Right ventricle myocardium inferior (tissue), 1 donor: ENCODE measurements at regions not wholly inside any gene's neighbourhood (a gene's known extent, or its start where the extent isn't known, plus 50 kb on each side); places are given as distances from the start of the nearest gene placed in this dataset.

Experiments used
- ATAC-seq: fragments of 200-7000 bp; cut with Tn5 transposase; one replicate; pipeline ENCODE4 v1.9.1; 2020; ENCODE audit warnings: mild to moderate bottlenecking, moderate library complexity
- DNase-seq: peaks from one replicate; pipeline ENCODE4 v3.0.0; 2021; ENCODE audit errors: missing footprints
- intact Hi-C: fragments of 100-400 bp; cut with DNase I; formaldehyde crosslinking; loops from one replicate; pipeline ENCODE4 v1.11.0; 2022
- donor health status: DM: no; HTN: yes; CAD: no; lungs with severe emphysema.

DNA sequence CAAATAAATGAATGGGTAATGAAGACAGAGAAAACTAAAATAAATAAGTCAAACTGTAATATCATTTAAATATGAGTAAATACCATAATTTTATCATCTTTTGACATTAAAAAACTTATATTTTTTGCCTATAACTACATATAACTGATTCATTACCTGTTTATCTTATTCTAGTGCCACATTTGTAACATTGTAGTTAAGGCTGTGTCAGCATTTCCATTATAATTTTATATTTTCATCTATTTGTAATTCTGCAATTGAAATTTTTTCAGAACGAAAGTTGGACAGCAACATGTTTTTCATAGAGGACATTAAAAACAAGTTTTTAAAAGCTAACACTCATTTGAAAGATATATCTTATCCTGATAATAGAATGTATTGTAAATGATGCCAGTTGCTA is 1286.5 kb downstream of the LRFN5 start:
- ATAC-seq (no peak), DNase-seq (no peak)
- intact Hi-C loops, result no loop called here

DNA sequence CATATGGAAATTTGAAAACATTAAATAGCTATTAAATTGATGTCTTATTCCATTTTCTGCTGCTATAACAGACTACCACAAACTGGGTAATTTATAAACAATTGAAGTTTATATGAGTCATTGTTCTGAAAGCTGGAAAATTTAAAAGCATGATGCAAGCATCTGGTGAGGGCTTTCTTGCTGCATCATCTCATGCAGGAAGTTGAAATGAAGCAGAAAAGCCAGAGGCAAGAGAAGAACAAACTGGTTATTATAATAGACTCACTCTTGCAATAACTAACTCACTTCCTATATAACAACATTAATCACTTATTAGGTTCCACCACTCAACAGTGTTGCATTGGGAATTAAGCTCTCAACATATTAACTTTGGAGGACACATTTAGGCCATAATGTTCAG is 1277.4 kb downstream of the LRFN5 start:
- no peak for DNase-seq
- intact Hi-C loops, result no loop called here
- ATAC-seq, result no peak

DNA sequence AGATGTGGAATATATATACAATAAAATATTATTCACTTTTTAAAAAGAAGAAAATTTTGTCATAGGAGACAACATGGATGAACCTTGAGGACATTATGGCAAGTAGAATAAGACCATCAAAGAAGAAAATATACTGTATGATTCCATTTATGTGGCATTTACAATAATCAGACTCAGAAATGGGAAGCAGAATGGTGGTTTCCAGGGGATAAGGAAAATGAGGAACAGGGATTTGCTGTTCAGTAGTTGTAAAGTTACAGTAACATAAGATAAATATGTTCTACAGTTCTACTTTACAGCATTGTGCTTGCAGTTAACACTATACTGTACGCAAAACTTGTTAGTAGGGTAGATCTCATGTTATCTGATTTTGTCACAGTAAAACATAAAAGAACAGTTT is 1271.0 kb downstream of the LRFN5 start:
- intact Hi-C loops, result no loop called here
- DNase-seq, result no peak
- no peak for ATAC-seq

DNA sequence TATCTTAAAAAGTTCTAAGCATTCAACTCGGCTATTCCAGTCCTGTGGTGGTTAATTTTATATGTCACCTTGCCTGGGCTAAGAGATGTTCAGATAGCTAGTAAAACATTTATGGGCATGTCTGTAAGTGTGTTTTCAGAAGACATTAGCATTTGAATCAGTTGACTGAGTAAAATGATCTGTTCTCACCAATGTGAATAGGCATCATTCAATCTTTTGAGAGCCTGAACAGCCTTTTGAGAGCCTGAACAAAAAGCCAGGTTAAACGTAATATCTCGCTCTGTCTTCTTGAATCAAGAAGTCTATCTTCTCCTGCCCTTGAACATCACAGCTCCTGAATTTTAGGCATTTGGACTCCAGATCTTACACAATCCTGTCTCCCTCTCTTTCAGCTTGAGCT is 1266.1 kb downstream of the LRFN5 start:
- ATAC-seq, result no peak
- DNase-seq, result no peak
- intact Hi-C loops, result no loop called here

DNA sequence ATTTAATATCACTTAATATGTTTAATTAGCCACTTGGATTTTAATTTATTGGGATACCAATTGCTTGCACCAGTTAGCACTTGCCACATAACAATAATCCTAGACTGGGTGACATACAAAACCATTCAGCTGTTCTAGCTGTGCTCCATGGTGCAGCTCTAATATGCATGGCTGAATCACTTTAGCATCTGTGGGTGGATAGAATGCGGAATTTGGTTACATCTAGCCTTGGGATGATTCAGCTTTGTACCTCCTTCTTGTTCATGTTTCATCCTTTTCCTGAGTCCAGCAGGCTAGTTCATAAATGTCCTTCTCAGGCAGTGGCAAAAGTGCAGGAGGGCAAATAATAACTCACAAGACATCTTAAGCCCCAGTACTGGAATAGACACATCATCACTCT is 1263.0 kb downstream of the LRFN5 start:
- ATAC-seq (no peak), DNase-seq (no peak)
- intact Hi-C loops, result no loop called here

DNA sequence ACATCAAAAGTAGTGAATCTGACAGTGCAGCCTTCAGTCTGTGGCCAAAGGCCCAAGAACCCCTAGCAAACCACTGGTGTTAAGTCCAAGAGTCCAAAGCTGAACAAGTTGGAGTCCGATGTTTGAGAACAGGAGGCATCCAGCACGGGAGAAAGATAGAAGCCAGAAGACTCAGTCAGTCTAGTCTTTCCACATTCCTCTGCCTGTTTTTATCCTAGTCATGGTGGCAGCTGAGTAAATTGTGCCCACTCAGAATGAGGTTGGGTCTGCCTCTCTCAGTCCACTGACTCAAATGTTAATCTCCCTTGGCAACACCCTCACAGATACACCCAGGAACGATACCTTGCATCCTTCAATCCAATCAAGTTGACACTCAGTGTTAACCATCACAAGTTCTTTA is 1255.4 kb downstream of the LRFN5 start:
- DNase-seq (no peak), ATAC-seq (no peak)
- intact Hi-C loops, result no loop called here

DNA sequence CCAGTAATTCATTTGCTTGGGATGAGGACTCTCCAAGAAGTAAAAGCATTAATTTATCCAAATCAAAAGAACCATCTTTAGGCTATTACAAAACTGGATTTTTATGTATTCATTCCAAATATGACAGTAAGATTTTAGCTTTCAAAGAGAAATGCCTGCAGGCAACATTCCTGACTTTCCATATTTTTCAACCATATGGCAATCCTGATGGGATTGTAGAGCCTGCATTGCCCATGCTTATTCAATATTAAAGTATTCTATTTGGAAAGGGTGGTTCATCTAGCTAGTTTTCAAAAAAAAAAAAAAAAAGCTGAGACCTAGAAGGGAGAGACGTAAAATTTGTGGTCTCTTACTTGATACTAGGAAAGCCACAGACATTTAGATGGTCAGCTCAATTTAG is 1253.7 kb downstream of the LRFN5 start:
- ATAC-seq (no peak), DNase-seq (no peak)
- intact Hi-C loops, result no loop called here

DNA sequence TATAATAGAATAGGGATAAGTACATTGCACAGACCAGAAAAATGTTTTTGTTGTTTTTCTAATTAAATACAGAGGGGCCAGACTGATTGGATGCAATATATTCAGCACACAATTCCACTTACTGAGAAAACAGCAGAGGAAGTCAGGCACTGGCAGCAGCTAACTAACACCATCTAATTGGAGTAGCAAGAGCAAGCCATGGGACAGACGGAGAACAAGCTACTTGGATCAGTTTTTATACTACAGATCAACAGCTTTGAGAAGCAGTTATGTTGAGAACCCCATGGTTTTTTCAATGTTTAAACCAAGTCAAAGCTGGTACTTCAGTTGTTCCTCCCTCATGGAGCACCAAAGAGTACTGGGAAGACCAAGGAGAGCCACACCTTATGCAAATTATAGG is 1249.4 kb downstream of the LRFN5 start:
- intact Hi-C loops, result no loop called here
- no peak for DNase-seq
- no peak for ATAC-seq

DNA sequence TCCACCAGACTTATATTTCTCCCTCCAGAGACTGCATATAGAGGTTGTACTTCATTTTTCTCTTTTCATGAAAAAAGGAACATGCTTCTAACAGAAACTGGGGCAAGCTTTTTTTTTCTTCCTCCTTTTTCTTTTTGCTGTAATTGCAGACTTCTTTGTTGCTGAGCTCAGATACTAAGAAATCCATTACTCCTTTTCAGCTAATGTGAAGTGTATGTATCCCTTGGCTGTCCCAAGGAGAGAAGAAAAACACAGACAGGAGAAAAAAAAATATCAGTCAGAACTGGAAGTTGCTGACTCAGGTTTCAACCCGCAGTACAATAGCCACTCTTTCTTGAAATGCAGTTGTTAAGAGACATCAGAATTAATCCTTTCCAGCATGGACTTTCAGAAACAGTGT is 1248.4 kb downstream of the LRFN5 start:
- no peak for ATAC-seq
- intact Hi-C loops, result no loop called here
- DNase-seq, result no peak

DNA sequence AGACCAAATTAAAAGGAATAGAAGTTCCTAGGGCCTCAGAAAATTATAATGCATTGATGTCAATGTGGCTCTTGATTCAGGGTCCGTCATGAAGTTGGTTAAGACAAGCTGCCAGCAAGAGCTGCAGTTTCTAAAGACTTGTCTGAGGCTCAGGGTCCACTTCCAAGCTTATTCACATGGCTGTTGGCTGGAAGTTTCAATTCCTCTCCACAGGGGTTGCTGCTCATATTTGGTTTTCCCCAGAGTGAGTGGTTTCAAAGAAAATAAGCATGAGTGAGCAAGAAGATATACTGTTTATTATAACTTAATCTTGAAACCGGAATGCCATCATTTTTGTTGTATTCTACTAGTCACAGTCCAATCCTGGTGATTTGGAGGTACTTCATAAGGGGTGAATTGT is 1247.4 kb downstream of the LRFN5 start:
- ATAC-seq, result no peak
- no peak for DNase-seq
- intact Hi-C loops, result no loop called here

DNA sequence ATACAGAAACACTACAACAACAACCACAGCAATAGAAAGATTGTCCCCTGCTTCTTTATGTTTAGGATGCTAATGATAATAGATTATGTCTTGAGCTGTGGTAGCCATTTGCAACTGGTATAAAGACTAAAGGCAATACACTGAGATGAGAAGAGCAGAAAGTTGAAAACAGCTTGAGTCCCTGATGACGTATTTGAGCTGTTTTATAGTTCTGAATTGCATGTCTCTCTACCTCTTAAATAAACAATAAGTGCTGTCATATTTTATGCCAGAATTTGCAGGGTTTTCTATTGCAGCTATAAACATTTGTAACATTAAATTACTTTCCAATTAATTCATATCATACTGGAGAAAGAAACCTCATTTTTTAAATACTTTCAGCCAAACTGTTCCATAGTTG is 1242.0 kb downstream of the LRFN5 start:
- intact Hi-C loops, result no loop called here

DNA sequence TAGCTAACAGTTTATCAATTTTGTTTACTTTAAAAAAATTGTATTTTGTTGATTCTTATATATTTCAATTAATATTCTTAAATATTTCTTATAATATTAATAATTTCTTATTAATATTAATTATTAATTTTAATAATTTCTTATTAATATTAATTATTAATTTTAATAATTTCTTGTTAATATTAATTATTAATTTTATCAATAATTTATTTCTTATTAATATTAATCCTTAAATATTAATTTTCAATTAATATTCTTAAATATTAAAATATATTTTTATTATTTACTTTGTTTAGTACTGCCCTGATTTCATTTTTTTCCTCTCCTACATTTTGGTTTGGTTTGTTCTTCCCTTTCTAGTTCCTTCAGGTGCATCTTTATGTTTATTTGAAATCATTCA is 1208.1 kb downstream of the LRFN5 start:
- ATAC-seq, result no peak
- intact Hi-C loops, result no loop called here

More for the DNA sequence above, 1242.0 kb downstream of the LRFN5 start:
- no peak for DNase-seq
- ATAC-seq, result no peak

DNA sequence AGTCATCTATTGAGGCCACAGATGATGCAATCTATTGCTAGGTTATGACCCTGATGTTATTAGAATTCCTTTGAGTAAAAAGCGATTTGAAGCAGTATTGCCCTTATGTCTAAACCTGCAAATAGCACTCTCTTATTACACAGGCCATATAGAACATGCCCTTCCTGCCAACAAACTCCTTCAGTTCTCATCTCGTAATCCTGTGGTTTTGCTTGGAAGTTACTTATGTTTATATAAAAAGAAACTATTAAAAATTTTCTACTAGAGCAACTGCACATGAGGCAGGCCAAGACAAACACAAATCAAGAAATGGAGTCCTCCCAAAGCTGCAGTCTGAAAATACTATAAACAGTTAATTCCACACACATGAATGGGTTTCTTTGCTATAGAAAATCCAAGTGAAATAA is 1200.2 kb downstream of the LRFN5 start:
- ATAC-seq, result no peak
- intact Hi-C loops, result no loop called here
- no peak for DNase-seq

More for the DNA sequence above, 1208.1 kb downstream of the LRFN5 start:
- no peak for DNase-seq

DNA sequence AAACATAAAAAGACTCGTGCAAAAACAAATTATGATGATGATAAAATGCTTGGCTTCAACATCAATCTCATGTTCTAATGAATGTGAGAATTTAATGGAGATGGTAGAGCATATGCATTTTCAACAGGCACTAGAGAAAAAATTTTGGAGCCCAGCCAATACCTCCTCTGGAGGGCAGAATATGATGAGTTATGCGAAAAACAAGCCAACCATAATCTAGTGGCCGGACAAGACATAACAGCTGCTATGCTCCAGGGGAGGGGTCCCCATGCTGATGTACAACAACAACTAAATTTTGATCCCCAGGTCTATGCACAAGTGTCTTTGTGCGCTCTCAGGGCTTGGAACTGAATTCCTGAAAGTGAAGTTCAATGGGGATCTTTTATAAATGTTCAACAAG is 1197.5 kb downstream of the LRFN5 start:
- ATAC-seq, result no peak
- no peak for DNase-seq
- intact Hi-C loops, result no loop called here

DNA sequence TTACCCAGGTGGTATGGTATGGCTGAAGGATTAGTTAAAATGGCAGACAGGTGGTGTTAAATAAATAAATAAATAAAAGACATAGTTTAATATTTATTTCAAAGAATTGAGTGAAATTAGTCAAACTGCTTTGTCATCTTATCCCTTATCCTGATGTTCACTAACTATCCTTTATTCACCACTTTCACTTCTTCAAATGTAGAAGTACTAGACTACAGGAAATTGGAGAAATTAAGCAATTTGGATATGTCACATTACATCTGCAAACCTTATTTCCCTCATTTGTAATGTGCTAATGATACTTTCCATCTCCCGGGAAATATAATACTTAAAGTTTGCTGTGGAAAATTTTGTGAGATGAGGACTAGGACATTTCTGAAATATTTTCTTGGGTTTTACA is 1195.7 kb downstream of the LRFN5 start:
- no peak for ATAC-seq
- intact Hi-C loops, result no loop called here

DNA sequence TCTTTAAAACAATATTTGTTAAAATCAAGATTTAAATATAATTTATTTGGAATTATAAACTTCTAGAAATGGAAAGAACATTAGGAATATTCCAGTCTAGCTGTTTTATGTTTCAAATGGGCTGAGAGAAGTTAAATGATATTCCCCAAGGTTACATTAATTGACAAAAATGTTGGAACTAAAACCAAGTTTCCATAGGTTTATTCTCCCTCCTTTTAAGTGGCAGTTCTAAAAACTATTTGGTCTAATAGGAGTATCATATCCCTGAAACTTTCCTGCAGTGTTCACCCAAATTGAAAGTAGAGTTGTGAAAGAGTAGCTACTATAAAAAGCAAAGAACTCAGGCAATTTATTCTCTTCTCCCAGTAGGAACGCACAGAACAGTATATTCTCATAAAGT is 1185.5 kb downstream of the LRFN5 start:
- ATAC-seq, result no peak
- no peak for DNase-seq
- intact Hi-C loops, result no loop called here

More for the DNA sequence above, 1195.7 kb downstream of the LRFN5 start:
- no peak for DNase-seq

DNA sequence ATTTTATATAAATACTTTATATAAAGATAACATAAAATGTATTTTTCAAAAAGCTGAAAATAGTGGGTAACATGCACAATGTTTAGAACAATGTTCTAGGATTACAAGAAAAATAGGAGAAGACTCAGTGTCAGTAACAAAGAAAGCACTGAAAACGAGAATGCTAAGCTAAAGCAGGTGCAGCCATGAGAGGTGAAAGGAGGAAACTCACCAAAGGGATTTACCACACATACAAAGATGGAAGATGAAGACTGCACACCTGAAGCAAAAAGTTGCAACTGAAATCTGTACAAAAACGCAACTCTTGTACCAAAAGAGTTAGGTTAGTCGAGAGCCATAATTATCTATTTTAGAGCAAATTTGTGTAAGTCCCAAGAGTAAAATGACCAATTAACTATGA is 1176.1 kb downstream of the LRFN5 start:
- no peak for DNase-seq
- ATAC-seq, result no peak
- intact Hi-C loops, result no loop called here

DNA sequence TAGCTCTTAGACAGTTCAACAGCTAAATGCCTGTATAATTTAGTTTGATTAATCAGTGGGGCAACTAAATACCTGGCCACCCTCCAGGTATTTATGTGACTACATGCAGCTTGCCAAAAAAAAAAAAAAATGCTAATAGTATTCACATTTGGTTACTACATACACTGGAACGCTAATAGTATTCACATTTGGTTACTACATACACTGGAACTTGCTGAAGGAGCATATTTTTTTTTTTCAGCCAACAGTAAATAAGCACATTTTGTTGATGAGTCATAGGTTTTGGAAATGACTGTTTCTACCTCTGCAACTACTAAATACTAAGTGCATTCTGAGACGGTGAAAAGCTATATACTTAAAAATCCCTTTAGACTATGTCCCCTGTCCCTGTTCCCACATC is 1172.3 kb downstream of the LRFN5 start:
- DNase-seq (no peak), ATAC-seq (no peak)
- intact Hi-C loops, result no loop called here

DNA sequence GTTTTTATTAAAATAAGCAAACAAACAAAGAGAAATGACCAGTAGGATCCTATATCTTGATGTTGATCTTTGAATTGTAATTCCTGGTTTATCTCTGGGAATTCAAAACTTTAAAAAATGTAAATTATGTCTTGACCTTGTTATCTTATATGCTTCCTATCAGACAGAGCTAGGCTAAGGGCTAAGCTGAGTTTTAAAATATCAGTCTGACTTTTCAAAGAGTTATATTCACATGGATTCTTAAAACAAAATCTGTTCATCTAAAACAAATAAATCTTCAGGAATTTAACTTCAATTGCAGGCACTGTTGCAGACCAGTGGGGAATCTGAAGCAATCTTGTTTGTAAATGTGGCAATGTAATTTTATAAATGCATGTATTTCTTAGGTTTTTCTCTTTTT is 1144.1 kb downstream of the LRFN5 start:
- intact Hi-C loops, result no loop called here
- no peak for ATAC-seq
- no peak for DNase-seq

DNA sequence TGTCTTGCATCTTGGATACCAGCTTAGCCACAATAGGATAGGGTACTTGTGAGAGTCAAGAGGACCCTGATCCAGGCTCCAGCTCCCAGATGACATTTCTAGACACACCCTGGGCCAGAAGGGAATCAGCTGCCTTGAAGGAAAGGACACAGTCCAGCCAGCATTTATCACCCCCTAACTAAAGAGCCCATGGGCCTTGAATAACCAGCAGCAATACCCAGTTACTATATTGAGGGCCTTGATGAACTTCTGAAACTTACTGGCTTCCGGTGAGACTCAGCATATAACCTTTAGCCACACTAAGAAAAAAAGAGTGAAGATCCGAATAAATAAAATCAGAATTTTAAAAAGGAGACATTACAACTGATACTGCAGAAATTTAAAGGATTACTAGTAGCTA is 1135.4 kb downstream of the LRFN5 start:
- ATAC-seq (no peak), DNase-seq (no peak)
- intact Hi-C loops, result no loop called here

DNA sequence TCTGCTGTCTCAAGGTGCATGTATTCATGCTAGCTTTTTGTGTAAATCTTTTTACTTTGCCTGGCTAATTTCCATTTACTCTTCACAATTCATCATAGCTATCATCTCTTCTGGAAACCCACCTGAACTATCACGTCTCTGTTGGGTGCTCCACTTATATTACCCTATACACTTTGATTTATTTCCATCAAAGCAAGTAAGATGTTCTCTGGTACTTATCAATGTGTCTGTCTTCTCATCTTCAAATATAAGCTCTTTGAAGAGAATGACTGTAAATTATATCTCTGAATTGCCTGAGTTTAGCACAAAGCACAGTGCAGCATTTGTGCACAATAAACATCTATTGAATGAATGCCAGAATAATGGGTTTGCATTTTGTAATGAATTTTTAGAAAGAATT is 1129.7 kb downstream of the LRFN5 start:
- intact Hi-C loops, result no loop called here
- DNase-seq (no peak), ATAC-seq (no peak)

DNA sequence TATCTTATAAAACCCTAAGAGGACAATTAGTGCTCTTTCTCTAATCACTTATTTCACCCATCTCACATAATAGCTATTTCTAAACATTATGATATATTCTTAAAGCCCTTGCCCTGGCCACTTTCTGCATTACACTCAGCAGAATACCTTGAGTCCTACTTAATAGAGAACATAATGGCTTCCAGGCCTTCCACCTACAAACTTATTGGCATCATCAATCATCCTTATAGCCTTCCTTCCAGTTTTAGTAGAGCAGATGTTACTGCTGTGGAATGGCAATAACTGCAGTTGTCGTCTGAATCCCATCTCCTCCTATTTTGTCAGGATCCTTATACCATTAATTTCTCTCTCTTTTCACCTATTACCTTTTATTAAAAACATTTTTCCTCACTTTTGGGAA is 1127.4 kb downstream of the LRFN5 start:
- ATAC-seq, result no peak

More for the DNA sequence above, 1127.4 kb downstream of the LRFN5 start:
- intact Hi-C loops, result no loop called here
- no peak for DNase-seq
